ENCODE measurements at regions not wholly inside any gene's neighbourhood (a gene's known extent, or its start where the extent isn't known, plus 50 kb on each side); places are given as distances from the start of the nearest gene placed in this dataset.
"Not testable (repeated sequence)": the region's sequence is repeated elsewhere in the genome, so short reads cannot be mapped to it uniquely, and the experiment has no call there.

DNA sequence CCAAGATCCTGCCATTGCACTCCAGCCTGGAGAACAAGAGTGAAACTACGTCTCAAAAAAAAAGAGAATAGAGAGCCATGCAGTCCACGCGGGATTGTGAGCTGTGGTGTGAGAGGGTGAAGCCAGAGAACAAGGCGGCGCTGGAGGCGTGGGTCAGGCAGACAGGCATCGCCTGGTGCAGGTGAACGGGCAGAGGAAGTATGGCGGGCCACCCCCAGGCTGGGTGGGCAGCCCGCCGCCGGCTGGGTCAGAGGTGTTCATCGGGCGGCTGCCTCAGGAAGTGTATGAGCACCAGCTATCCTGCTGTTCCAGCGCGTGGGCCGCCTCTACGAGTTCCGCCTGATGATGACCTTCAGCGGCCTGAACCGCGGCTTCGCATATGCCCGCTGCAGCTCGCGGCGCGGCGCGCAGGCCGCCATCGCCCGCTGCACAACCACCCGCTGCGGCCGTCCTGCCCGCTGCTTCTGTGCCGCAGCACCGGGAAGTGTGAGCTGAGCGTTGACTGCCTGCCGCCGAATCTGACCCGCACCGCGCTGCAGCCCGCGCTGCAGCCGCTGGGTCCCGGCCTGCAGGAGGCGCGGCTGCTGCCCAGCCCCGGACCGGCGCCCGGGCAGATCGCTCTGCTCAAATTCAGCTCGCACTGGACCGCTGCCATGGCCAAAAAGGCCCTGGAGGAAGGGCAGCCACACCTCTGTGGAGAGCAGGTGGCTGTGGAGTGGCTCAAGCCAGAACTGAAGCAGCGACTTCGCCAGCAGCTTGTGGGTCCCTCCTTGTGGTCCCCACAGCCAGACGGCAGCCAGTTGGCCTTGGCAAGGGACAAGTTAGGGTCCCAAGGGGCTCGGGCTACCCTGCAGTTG, 95.5 kb upstream of the PLEKHM1 start:
- peak; percentile 5 for DNase-seq (ENCODE audit: low spot score)

DNA sequence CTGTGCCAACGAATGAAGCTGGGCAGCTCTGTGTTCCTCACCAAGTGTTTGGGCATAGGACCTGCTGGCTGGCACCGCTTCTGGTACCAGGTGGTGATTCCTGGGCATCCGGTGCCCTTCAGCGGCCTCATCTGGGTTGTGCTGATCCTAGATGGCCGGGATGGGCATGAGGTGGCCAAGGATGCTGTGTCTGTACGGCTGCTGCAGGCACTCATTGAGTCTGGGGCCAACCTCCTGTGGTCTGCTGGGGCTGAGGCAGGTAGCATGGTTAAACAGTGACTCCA, 96.1 kb upstream of the PLEKHM1 start:
- DNase-seq (ENCODE audit: low spot score), result not testable (repeated sequence)

DNA sequence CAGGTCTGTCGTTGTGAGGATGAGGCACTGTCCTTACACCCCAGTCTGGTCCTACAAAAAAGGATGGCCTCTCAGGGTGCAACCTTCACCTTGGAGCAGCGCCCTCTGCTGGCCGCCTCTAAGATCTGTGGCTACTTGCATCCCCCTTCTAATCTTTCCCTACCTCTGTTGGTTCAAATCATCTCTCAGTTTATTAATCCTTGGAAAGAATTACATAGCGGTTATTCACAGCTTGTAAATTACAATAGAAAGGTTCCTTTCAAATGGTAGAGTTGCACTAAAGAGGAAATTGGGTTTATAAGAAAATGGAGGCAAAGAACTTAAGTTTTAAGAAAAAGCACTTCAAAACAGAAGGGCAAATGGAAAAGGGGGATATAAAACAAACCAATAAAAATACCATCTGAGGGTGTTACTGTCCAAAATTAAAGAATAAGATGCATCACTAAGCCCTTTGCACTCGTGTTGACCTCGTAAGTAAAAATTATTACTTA, 102.0 kb upstream of the PLEKHM1 start:
- peak; percentile 54 for DNase-seq (ENCODE audit: low spot score)

DNA sequence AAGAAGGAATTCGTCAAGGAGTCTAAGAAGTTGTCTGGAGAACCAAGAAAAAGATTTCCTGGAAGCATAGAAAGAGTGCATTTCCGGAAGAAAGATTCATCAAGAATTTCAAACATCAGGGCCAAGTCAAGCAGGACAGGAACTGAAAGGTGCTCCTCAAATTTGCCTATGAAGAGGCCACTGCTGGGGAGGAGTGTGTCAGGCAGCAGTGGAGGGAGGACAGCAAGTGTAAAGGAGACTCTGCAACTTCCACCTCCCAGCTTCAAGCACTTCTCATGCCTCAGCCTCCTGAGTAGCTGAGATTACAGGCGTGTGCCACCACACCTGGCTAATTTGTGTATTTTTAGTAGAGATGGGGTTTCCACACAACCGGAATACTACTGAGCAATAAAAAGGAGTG, 105.8 kb upstream of the PLEKHM1 start:
- not testable (repeated sequence) for DNase-seq (ENCODE audit: low spot score)

DNA sequence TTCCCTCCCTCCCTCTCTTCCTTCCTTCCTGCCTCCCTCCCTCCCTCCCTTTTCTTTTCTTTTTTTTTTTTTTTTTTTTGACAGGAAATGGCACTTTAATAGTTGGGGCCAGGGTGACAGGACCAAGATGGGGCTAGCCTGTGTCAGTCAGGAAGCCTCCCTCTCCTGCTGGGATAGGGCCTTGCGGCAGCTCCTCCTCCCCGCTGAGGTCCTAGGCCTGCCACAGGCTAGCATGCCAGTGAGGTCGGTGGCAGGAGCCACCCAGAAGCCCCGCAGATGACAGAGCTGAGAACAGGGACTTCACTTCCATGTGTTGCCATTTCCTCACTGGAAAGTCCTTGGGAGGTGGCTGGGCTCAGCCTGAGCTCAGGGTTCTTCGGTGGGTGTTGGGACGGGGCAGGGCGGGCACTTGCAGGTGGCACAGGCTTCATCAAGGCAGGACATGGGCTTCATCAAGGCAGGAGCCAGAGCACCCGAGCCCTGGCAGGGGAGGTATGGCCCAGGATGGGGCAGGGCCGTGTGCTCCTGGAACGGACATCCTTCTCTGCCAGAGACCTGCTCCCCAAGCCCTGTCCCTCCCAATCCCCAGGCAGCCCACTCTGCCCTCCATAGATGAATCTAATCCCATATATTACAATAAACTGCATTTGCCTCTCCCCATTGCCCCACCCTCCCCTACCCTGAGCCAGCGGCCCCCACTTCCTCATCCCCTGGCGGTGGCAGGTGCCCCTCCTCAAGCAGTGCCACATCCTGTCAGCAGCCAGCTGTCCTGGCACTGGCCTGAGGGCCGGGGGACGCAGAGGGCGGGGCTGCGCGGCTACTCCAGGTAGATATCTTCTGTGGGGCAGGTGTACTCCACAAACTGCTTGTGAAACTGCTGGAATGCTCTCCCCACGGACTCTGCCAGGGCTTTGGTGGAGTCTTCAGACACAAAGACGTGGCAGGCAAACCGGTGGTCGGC, 109.8 kb upstream of the PLEKHM1 start:
- DNase-seq (ENCODE audit: low spot score), result not testable (repeated sequence)

DNA sequence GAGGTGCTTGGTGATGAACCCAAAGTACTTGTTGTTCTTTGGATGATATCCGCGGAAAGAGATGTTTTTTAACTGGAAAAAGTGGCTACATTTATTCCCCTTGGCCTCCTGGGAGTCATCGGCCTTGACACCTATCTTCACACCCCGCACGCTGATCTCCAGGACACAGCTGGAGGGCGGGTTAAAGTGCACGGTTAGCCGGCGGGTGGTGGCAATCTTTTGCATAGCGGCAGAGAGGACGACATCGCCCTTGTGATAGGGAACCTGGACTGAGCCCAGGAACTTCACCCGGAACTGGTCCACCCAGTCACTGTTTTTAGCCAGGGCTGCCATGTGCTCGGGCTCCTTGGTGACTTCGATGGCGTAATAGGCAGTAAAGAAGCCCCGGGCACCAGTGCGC, 110.5 kb upstream of the PLEKHM1 start:
- DNase-seq (ENCODE audit: low spot score), result not testable (repeated sequence)

DNA sequence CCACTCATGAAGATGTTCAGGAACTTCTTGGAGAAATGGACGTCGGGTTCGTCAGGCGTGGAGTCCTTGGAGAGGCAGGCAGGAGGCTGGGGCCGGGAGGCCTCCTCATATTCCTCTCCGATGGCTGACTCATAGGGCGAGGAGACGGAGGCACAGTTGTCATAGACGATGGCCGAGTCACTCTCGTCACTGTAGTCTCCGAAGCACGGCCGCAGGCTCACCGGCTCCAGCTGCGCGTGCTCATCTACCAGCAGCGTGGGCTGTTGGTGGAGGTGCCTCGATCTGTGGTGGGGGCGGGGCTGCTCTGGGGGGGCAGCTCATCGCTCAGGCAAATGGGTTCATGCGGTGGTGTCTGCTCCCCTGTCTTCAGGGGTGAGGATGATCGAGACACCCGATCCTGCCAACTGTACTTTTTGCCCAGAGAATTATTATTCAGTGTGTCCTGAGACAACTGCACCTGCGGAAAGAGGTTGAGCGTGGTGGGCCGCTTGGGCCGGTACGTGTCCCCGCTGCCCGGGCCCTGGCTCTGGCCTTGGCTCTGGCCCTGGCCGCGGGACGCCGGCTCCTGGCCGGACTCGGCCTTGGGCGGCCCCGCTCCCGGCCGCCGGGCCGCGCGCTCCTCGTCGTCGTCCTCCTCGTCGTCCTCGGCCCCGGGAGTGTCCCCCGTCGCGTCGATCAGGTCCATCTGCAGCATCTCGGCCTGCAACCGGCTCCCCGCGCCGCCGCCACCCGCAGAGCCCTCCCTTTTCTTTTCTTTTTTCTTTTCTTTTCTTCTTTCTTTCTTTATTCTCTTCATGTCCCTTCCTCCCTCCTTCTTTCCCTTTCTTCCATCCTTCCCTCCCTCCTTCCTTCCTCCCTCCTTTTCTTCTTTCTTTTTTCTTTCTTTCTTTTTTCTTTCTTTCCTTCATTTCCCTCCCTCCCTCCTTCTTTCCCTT, 111.4 kb upstream of the PLEKHM1 start:
- DNase-seq (ENCODE audit: low spot score), result not testable (repeated sequence)

DNA sequence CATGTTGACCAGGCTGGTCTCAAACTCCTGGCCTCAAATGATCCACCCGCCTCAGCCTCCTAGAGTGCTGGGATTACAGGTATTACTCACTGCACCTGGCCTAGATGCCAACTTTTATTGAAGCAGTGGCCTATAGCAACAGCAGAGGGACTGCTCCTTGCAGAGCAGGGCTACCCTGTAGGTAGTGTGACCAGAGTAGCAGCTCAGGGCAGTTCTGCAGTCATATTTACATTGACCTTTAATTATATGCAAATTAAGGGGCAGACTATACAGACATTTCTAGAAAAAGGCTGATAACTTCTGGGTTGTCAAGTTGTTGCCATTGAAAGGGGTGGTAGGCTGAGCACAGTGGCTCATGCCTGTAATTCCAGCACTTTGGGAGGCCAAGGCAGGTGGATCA, 115.2 kb upstream of the PLEKHM1 start:
- not testable (repeated sequence) for DNase-seq (ENCODE audit: low spot score)

DNA sequence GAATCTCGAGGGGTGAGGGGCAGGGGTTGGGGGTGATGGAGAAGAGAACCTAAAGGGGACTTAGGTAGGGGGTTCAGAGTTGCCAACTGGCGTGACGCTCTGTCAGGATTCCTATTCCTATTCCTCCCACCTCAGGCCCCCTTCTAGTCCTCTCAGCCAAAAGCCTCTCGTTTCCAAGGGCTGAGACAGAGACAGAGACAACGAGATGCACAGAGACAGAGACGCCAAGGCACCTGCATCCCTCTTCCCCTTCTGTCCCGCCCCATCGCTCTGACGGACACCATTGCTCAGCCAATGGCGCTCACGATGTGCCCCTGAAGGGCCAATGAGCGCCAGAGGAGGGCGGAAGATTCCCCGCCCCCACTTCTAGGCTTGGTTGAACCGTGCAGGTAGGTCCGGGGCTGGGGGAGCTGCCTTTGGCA, 129.5 kb upstream of the PLEKHM1 start:
- DNase-seq (ENCODE audit: low spot score), result peak; percentile 69

DNA sequence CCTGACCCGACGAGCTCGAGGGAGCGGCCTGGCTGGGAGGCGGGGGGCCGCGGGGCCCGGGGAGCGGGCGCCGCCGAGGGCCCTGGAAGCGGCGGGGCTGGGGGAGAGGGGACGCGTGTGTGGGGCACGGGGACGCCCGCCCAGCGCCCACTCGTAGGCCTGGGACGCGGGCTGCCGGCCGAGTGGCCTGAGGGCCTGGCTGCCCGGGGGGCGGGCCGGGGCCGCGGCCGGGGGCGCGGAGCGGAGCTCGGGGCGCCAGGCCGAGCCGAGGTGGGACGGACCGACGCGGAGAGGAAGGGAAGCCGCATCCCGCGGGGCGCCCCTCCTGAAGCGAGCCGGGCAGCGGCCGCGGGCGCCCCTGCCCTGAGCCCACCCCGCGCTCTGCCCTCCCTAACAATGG, 129.9 kb upstream of the PLEKHM1 start:
- DNase-seq (ENCODE audit: low spot score), result peak; percentile 26

DNA sequence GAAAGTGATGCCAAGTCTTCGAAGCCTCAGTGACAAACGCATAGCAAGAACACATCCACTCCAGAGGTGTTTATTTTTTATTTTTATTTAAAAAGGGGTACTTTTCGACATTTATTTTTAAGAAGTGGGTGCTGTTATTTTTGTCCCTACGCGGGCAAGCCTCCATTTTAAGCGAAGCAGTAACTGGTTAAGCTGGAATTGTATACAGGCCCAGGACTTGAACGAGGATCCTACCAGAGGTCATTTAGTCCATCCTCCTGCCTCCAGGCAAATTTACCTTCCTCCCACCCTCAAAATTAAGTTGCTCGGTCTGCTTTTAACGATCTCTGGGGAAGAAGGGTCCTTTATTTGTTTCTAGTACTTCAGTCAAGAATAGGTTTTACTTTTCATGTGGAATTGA, 130.6 kb upstream of the PLEKHM1 start:
- not testable (repeated sequence) for DNase-seq (ENCODE audit: low spot score)

DNA sequence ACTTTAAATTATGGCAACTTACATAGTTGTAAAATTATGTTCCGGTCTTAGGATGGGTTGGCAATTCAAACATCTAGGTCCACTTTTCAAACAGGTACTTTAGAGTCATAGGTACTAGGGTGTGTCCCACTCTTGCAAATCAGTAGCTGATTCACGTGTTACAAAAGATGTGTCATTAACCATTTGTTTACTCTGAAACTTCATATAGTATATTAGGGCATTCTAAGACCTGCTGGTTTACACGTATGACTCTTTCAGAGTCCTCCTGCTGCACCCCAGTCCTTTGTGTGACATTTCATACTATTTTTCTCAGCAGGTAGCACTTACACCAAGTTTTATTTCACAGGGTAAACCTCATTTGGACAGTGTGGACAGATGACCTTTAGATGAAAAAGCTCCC, 131.8 kb upstream of the PLEKHM1 start:
- DNase-seq (ENCODE audit: low spot score), result not testable (repeated sequence)

DNA sequence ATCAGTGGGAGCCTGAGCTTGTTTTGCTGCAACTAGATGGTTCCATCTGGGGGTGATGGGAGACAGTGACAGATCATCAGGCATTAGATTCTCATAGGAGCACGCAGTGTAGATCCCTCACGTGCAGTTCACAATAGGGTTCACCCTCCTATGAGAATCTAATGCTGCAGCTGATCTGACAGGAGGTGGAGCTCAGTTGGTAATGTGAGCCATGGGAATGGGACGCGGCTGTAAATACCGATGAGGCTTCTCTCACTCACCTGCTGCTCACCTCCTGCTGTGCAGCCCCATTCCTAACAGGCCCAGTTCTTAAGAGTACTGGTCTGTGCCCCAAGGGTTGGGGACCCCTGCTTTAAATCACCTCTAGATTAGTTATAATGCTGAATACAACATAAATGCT, 137.5 kb upstream of the PLEKHM1 start:
- DNase-seq (ENCODE audit: low spot score), result no peak

DNA sequence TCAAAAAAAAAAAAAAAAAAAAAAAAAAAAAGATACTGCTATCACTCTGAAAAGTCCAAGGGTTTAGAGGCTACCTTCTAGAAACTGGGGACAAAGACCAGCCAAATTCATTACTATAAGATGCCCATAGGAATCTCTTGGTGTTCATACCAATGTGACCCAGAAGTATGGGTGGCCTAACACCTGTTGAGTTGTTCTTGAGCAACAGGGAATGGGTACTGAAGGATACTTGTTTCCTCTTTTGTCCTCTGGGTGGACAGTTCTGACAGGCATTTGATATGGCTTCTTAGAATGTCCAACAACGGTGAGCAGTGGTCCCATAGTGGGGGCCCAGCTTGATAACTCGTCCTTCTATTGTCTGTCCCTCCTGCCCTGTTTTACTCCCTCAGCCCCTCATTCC, 141.4 kb upstream of the PLEKHM1 start:
- DNase-seq (ENCODE audit: low spot score), result no peak

DNA sequence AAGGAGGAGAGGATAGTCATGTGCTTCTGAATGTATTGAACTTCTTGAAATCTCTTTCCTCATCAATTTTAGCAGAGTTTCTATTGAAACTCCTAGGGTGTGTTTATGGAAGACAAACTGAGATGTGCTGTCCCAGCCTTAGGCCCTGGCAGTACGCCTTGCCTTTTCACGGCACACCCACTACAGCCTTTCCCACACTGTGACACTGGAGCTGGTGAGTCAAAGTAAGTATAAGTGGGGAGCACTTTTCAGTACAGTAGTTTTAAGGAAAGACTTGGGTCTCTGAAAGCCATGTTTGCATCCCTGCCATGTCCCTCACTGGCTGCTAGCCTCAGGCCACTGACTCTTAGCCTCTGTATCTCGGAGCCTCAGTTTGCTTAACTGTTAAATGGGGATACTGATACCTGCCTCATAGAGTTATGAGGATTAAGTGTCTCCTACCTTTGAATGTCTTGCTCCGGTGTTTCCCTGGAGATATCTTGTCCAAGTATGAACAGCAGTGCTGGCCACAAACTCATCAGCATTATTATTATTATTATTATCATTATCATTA, 144.7 kb upstream of the CRHR1 start:
- no peak for DNase-seq (ENCODE audit: low spot score)

DNA sequence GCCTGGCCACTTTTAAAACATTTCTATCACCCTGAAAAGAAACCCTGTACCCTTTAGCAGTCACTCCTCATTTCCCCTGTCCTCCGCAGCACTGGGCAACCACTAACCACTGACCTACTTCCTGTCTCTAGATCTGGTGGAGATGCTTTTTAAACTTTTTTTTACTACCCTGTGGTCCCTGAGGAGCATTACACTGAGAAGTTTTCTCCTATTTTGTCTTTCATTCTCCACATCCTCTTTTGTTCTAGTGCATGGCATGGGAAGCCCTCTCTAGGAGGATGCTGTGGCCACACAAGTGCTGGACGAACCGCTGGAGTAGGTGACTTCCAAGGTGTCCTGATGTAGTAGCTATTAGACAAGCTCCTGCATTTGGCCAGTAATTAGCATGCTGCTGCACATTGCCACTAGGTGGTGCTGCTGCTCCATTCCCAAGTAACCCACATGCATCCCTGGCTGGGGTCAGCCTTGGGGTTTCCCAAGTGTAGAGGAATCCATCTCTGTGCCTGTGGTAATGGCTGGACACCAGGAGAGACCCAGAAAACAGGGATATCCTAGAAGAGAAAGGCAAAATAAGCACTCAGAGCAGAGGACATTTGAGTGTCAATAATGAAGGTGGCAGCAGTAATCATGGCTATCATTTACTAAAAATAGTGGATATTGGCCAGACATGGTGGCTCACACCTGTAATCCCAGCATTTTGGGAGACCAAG, 143.8 kb upstream of the CRHR1 start:
- peak; percentile 84 for DNase-seq (ENCODE audit: low spot score)

DNA sequence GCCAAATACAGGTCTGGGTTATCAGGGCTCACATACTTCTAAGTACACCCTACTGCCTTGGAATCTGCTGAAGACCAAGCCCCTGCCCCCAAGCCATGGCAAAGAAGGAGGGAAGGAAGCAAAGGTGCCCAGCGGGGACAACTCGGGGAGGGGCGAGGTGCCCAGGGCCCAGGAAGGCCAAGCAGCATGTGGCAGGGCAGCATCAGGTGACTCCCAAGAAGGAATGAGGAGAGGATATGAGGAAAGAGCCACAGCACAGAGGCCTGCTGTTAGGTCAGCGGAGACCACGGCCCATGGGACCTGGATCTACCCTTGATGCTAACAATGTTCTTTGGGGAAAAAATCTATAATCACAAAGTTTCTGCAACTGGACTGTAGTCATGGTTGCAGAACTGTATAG, 142.6 kb upstream of the CRHR1 start:
- DNase-seq (ENCODE audit: low spot score), result no peak

DNA sequence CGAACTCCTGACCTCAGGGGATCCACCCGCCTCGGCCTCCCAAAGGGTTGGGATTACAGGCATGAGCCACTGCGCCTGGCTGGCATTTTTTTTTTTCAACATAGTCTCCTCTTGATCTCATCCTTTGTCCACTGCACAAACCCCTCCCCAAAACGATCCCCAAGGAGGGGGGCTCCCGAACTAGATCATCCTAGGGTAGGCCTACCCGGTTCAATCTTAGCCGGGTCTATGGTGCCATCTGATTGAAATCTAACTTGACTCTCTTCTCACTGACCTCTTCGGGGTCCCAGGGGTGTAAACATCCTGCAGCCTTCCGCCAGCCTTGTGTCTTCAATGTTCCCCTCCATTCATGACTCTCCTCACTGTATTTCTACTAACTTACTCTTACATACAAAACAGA, 140.5 kb upstream of the CRHR1 start:
- no peak for DNase-seq (ENCODE audit: low spot score)

DNA sequence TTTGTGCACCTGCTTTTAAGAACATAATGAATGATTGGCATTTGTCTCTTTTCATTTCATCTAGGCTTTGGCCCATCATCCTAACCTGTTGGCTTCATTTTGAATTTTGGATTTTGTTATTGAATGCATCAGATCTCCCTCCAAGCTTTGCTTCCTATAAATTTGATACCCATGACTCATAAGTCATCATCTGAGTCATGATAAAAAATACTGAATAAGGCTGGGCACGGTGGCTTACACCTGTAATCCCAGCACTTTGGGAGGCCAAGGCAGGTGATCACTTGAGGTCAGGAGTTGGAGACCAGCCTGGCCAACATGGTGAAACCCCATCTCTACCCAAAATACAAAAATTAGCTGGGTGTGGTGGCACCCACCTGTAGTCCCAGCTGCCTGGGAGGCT, 139.5 kb upstream of the CRHR1 start:
- DNase-seq (ENCODE audit: low spot score), result not testable (repeated sequence)

DNA sequence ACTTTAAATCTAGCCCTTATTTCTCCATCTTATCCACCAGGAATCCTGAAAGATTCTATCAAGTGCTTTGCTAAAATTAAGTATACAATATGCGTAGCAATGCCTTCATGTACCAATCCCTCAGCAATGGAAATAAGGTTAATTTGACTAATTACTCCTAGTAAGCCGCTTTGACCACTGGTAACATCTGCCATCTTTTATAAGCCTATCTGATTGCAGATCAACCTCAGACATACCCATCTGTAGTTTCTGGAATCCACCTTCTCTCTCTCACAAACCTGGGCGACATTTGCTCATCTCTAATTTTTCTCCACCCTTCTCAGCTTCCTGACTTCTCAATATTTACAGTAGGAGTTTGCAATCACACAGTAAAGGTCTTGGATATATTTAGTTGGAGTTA, 138.8 kb upstream of the CRHR1 start:
- DNase-seq (ENCODE audit: low spot score), result no peak

Data from iPS-NIHi11 (cell line).